NCI-H526 (cell line): ENCODE measurements at regions not wholly inside any gene's neighbourhood (a gene's known extent, or its start where the extent isn't known, plus 50 kb on each side); places are given as distances from the start of the nearest gene placed in this dataset.
"Not testable (repeated sequence)": the region's sequence is repeated elsewhere in the genome, so short reads cannot be mapped to it uniquely, and the experiment has no call there.

Experiments used
- DNase-seq, 2 experiments: peaks; one replicate each; lab custom pipeline; 2025; lab: John Stamatoyannopoulos, UW

DNA sequence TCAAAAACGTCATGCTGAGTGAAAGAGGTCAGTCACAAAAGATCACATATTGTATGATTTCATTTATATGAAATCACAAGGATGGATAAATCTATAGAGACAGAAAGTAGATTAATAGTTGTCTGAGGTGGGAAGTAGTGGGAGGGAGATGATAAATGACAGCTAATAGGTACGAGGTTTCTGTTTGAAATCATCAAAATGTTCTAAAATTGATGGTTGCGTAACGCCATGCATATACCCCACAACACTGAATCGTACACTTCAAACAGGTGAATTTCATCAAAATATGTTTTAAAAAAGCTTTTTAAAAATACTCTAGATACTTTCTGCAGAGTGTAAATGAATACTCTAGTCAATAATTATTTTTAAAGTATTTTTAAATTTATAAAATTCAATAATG is 303.0 kb upstream of the STAC start:
- DNase-seq = no peak

DNA sequence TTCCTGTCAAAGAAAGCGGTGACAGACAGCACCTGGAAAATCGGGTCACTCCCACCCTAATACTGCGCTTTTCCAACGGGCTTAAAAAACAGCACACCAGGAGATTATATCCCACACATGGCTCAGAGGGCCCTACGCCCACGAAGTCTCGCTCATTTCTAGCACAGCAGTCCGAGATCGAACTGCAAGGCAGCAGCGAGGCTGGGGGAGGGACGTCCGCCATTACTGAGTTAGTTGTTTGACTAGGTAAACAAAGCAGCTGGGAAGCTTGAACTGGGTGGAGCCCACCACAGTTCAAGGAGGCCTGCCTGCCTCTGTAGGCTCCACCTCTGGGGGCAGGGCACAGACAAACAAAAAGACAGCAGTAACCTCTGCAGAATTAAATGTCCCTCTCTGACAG is 297.3 kb upstream of the STAC start:
- peak in 1 of 2 experiments; percentile 33 for DNase-seq

DNA sequence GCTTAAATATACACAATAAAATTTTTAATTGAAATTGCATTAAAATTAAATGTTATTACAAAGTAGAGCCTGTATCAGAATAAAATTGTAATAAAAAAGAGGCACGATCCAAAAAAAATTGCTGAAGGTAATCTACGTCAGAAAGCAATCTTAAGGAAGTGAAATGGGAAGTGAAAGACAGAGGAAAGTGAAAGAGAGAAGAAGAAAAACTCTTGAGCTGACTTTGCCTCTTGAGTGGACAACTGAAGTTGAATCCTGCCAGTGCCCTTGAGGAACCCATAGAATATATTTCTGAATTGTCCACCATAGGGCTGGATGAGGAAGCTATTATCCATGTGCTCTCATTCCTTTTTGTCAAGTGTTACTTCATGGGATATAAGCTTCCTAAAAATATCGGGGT is 285.1 kb upstream of the STAC start:
- no peak for DNase-seq

DNA sequence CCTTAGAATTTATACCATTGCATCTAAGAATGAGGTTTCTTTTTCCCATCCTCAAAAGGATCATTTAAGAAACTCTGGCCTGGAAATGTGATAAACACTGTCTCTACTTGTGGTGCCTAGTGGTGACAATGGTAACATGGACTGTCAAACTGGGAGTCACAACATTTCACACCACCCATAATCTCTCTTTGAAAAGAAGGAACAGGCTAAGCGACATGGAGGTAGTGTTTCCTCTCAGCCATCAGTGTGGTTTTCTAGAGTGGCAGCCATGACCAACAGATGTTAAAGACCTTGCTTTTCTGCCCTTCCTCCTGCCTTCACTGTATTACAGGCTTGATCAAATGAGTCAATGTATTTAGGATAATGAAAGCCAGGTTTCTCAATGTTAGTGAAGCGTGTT is 283.1 kb upstream of the STAC start:
- DNase-seq = no peak

DNA sequence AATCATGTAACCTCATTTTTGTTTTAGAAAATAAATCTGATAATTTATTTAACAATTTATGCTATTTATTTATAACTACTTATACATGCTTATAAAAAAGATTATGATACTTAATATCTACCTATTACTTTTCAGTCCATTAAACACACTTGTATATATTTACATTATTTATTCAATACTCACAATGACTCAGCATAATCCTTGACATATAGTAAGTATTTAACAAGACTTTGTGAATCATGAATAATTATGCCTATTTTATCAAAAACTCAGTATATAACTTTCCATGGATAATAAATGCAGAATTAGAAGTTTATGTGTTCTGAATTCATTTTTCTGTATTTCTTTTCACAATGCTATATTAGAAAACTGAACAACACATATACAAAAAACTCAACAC is 266.0 kb upstream of the STAC start:
- DNase-seq = no peak

DNA sequence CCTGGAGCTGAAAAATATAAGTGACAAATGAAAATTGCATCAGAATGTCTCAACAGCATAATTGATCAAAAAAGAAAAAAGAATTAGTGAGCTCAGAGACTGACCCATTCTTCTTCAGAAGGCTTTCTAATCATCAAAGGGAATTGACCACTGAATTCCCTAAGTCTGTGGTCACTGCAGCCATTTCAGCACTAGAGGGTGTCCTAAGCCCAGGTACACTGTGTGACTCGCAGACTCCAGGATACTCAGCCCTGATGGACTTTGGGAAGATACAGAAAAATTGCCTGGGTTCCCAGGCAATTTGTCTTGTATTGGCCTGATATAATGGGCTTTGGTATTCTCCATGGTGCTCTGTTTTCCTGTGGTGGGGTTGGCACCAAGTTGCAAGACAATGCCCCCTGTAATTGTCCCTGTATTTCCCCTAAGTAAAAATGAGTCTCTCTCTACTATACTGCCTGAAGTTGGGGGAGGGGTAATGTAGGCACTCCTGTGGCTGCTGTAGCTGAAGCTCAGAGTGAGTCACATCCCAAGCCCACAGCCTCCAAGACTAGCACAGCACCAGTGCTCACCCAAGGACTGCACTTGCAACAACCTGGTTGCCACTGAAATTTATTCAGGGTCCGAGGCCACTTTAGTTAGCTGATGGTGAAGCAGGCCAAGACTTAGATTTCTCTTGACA is 256.0 kb upstream of the STAC start:
- peak in 1 of 2 experiments; percentile 30 for DNase-seq

DNA sequence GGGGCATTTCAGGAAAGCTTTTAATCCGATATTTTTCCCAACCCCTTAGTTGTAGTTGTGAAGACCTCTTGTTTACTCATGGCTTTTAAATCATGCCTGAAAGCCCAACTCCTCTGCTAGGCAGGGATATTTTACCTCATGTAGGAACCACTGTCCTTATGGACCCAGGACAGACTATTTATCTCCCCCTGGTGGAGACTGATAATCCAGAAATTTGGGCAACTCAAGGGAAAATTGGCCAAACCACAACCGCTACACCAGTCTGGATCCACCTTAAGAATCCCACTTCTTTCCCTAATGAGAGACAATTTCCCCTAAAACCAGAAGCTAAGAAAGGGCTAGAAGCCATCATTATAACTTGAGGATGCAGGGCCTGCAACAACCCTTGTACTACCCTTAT is 248.1 kb upstream of the STAC start:
- peak in 1 of 2 experiments; percentile 0 for DNase-seq

DNA sequence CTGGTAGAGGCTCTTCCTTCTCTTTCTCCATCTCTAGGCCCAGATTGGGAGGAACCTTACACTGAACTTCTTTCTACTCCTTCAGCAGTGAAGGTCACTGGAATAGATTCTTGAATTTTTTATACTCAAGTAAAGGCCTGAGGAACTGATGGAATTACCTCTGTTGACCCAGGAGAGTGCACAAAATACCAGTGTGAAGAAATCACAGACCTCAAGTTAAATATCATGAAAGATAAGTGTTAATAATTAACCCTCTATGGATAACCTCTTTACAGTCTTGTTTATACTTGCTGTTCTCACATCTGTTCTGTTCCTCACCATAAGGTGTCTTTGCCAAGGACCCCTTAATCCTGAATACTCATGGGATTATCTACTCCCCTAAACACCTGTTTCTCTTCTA is 244.4 kb upstream of the STAC start:
- no peak for DNase-seq

DNA sequence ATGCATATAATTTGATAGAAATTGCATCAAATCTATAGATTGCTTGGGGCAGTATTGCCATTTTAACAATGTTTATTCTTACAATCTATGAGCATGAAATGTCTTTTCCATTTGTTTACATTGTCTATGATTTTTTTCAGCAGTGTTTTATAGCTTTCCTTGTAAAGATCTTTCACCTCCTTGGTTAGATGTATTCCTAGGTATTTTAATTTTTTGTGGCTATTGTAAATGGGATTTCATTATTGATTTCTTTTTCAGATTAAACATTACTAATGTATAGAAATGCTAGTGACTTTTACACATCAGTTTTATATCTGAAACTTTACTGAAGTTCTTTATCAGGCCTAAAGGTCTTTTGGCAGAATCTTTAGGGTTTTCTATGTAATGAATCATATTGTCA is 237.6 kb upstream of the STAC start:
- DNase-seq = no peak

DNA sequence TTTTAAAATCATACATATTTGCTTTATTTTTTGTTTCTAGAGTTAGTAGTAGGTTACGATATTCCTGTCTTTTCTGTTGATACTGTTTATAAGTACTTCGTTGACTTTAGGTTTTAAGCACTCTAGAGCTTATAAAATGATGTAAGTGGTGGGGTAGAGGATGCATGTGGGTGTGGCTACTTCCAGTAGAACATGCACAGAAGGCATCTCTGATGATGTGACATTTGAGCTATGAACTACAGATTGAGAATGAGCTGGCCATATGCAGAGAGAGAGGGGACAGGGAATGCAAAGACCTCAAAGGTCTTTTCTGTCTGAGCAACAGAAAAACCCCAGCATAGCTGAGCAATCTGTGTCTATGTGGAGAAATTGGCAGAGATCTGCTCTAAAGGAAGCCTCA is 233.9 kb upstream of the STAC start:
- no peak for DNase-seq

DNA sequence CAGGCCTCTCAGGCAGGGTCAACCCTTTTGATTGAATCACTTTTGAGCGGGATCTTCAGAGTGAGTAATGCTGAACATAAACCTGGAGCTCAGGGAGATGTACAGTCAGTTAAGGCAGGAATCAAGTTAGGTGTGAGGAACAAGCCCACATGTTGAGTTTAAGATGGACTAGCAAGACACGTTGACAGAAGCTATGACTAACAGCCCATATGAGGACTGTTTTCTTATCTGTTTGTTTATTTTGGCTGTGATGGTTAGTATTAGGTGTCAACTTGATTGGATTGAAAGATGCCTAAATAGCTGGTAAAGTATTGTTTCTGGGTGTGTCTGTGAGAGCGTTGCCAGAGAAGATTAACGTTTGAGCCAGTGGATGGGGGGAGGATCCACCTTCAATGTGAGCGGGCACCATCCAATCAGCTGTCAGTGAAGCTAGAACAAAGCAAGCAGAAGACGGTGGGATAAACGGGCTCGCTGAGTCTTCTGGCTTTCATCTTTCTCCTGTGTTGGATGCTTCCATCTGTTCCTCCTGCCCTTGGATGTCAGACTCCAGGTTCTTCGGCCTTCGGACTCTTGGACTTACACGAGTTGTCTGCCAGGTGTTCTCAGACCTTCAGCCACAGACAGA is 232.3 kb upstream of the STAC start:
- no peak for DNase-seq

DNA sequence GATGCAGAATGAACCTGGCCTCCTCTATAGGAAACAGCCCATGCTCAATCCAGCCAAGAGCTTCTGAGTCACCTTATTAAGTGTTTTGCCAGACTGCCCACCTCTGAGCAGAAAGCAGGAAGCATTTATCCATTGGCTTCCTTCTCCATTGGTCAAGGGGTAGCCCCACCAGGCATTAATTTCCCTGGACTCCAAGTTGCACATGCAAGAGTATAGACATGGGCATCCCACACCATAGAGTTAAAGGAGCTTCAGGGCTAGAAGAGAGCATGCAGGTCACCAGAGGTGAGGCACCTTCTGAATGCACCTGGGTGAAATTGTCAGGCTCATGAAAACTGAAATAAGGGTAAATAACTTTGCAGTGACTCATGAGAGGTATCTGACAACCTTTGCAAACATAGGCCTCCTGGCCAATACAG is 230.8 kb upstream of the STAC start:
- DNase-seq = no peak

DNA sequence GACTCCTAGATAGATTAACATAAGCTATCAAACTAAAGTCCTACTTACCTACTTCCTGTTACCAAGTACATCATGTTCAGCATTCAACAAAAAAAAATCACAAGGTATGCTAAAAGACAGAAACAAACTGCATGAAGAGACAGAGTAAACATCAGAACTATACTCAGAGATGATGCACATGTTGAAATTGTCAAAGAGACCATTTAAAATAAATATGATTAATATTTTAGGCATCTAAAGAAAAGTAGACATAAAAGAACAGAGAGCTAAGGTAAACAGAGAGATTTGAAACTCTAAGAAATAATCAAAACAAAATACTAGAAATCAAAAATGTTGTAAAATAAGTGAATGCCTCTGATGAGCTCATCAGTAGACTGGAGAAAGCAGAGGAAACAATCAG is 224.8 kb upstream of the STAC start:
- no peak for DNase-seq

DNA sequence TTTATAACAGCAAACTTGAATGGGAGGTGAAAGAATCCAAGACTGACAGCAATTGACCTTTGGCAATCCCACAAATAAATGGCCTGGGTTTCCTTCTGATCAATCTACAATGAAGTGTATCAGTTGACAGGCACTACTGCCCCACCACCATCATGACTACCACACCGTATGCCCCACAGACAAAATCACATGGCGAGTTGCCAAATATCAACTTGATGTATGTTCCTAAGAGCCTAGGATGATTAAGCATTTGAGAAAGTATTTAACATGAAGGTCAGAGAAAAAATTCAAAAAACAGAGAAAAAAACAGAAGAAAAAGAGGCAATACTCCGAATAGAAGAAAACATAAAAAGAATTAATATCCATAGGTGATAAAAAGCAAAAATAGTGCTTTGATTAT is 215.9 kb upstream of the STAC start:
- no peak for DNase-seq

DNA sequence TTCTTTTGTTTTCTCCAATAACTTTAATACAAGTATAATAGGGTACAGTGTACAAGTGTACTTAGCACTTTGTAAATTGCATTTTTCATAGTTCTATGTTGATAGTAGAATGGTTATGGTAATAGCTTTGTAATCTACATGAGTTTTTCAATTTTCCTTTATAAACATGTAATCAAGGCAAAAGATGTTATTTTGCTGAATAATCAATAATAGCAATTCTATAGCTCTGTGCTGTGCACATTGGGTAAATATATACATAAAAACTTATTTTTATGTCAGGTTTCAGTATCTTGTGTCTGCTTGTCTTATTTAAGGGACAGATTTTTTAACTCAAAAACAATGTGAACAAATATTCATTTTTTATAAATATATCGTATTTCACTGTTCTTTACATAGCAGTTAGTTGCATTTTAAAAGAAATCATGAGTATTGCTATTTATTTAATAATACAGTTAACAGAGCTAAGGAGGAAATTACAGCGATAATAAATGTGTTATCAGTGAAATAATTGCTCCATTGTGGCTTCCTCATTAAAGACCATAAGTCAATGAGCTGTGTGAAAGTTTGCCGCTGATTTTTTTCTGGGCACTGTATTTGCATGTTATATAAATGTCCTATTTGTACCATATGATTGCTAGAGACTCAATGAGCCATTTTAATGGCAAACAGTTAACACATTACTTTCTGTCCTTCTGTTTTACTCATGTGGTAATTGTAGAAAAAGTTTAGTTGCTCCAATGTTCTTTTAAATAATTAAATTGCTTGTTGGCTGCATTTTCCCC is 214.6 kb upstream of the STAC start:
- no peak for DNase-seq

DNA sequence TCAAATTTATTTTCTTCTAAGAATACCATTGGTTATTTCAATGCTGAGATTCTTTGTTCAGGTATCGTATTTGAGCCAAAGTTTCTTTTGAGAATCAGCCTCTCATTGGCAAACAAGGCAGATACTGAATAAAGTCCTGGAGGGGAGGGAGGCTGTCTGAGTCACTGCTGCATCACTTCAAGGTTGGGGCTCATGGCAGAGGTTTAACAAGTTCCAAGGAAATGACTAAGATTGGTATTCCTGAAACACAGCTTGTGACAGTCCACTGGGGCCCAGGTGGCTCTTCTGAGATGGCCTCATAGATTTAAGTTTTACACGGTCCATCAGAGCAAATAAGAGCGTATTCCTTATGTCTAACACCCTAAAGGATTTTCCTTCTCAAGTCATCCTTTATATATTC is 213.8 kb upstream of the STAC start:
- no peak for DNase-seq

DNA sequence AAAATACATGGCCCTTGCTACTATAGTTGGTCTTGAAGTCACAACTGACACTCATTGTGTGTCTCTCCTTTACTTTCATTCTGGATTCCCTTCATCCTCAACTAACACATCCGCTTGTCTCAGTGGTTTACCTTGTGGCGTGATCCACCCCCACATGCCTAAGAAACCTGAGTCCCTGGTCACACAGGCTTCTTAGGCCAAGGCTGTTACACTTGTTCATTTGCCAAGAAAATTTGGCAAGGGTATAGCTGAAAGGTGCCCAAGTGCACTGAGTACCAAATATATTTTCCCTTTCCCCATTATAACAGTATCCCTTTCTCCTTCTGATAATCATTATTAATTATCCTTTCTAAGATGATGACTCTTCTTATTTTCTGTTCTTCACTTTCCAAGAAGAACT is 207.6 kb upstream of the STAC start:
- DNase-seq = no peak

DNA sequence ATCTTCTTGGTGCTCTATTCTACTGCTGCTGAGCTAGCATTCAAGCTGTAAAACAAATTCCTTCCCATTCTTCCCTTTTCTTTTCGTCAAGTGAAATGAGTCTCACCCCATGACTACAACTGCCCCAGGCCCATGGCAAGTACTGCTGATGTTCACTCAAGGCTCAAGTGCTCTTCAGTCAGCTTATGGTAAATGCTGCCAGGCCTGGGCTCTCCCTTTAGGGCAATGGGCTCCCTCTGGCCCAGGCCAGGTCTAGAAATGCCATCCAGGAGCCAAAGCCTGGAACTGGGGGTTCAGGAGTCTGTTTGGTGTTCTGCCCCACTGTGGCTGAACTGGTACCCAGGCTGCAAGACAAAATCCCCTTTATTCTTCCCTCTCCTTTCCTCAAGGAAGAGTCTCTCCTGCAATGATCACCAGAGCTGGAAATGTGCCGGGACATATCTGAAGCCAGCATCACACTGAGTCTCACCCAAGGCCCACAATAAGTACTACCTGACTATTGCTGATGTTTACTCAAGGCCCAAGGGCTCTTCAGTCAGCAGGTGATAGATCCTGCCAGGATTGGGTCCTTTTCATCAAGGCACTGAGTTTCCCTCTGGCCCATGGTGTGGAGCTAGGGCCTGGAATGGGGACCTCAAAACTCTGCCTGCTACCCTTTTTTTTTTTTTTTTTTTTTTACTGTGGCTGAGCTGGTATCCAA is 205.0 kb upstream of the STAC start:
- no peak for DNase-seq

DNA sequence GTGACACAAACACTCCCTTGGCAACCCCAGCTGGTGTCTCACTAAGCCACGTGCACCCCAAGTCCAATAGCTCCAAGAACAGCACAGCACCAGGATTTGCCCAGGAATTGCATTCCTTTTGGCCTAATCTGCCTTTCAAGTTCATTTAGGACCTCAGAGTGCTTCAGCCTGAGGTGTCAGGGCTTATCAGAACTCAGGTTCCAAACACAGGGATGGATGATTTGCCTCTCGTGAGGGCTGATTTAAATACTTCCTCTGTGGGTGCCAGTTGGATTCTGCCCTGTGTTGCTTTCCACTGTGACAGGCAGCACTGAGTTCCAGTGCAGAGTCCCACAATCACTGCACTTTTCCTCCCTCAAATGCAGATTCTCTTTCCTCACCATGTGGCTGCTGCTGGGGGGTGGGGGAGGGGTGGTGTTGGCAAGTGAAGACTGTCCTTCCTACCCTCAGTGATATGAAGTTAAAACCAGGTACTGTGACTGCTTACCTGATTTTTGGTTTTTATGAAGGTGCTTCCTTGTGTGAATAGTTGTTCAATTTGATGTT is 204.3 kb upstream of the STAC start:
- no peak for DNase-seq

DNA sequence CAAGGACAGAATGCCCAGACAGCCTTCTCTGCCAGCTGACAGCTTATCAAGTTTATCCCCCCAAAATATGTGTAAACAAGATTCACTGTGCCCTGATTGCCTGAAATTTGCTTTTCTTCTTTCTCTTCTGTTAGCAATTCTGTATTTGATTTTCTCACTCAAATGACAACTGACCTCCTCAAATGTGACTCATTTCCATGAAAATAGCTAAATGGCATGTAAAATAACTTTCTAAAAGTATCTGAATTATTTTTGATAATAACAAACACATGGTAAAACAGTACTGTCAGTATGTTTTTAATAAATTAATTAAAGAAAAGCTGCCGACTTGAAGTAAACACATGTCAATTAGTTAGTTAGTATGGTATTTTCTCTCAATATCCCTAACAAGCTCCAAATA is 202.3 kb upstream of the STAC start:
- no peak for DNase-seq

DNA sequence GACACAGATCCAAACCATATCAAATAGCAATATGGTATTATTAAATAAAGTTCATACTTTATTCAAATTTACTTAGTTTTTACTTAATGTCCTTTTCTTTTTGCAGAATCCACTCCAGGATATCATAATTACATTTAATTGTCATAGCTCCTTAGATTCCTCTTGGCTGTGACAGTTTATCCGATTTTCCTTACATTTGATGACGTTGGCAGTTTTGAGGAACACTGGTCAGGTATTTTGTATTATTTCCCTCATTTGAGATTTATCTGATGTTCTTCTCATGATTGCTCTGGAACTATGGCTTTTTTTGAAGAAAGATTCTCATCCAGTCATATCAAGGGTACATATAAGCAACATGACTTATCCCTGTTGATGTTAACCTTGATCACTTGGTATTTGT is 198.3 kb upstream of the STAC start:
- DNase-seq = no peak

DNA sequence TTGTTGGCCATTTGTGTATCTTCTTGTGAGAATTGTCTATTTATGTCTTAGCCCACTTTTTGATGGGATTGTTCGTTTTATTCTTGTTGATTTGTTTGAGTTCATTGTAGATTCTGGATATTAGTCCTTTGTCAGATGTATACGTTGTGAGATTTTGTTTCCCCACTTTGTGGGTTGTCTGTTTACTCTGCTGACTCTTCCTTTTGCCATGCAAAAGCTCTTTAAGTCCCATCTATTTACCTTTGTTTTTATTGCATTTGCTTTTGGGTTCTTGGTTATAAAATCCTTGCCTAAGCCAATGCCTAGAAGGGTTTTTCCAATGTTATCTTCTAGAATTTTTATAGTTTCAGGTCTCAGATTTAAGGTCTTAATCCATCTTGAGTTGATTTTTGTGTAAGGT is 193.1 kb upstream of the STAC start:
- DNase-seq = not testable (repeated sequence)

DNA sequence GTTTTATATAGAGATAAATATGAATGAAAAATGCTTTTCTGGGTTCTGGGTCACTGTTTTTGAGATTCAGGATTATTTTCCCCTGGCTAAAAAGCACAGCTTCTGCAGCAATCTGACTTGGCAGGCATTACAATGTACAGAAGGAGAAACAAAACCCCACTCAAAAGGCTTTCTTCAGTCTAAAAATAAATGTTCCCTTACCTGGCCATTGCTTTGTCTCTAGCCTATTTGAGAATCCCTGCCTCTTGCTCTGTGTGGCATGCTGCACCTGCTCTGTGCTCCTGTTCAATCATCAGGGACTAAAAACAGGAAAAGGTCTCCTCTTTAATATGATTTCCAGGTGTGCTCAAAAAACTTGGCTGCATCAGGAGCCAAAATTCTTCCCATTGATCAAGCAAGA is 187.4 kb upstream of the STAC start:
- no peak for DNase-seq
